DND-41 (cell line): ENCODE measurements at regions not wholly inside any gene's neighbourhood (a gene's known extent, or its start where the extent isn't known, plus 50 kb on each side); places are given as distances from the start of the nearest gene placed in this dataset.

Experiments used
- CTCF ChIP-seq: IDR thresholded peaks from 2 replicates; pipeline ENCODE4 v1.5.1; 2012; ENCODE audit warnings: borderline replicate concordance, low read length, moderate library complexity, mild to moderate bottlenecking; ENCODE audit not compliant: poor library complexity, severe bottlenecking; ENCODE audit errors: extremely low read depth
- EZH2 ChIP-seq: IDR thresholded peaks from 3 replicates; pipeline ENCODE4 v1.6.1; 2012; ENCODE audit warnings: borderline replicate concordance, low read depth, mild to moderate bottlenecking, moderate library complexity, low read length, inconsistent platforms; ENCODE audit not compliant: severe bottlenecking

DNA sequence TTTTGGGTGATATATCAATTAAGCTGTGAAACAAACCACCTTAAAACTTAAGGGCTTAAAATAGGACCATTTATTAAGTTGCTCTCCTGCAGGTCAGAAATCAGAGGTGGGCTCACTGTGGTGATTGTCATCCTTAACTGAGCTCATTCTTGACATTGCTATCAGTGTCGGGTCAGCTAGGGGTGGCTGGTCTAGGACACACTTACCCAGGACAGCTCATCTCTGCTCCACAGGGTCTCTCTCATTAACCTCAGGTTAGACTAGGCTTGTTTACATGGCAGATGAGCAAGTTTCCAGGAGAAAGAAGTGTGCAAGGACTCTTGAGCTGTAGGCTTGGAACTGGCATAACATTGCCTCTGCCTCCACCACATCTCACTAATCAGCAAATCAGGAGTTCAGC lies 601.0 kb upstream of the RAG2 start:
- no peak for TF ChIP-seq CTCF
- no peak for TF ChIP-seq EZH2
